ENCODE measurements at regions not wholly inside any gene's neighbourhood (a gene's known extent, or its start where the extent isn't known, plus 50 kb on each side); places are given as distances from the start of the nearest gene placed in this dataset.

DNA sequence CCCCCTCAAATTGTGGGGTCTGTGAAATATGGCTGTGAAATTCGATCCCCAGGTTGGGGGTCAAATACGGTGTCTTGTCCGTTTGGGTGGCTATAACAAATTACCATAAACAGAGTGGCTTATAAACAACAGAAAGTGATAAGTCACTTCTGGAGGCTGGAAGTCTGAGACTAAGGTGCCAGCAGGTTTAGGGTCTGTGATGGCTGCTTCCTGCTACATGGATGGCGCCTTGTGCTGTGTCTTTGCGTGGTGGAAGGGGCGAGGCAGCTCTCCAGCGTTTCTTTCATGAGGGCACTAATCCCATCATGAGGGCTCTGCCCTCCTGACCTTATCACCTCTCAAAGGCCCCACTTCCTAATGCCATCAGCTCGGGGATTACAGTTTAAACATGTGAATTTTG lies 120.0 kb downstream of the IRF8 start:
- TF ChIP-seq, protein P1, sequence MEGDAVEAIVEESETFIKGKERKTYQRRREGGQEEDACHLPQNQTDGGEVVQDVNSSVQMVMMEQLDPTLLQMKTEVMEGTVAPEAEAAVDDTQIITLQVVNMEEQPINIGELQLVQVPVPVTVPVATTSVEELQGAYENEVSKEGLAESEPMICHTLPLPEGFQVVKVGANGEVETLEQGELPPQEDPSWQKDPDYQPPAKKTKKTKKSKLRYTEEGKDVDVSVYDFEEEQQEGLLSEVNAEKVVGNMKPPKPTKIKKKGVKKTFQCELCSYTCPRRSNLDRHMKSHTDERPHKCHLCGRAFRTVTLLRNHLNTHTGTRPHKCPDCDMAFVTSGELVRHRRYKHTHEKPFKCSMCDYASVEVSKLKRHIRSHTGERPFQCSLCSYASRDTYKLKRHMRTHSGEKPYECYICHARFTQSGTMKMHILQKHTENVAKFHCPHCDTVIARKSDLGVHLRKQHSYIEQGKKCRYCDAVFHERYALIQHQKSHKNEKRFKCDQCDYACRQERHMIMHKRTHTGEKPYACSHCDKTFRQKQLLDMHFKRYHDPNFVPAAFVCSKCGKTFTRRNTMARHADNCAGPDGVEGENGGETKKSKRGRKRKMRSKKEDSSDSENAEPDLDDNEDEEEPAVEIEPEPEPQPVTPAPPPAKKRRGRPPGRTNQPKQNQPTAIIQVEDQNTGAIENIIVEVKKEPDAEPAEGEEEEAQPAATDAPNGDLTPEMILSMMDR (IDR thresholded peaks at IDR 0.05) = no peak
- TF ChIP-seq POLR2A (IDR thresholded peaks at IDR 0.05) = no peak
